ENCODE measurements at regions not wholly inside any gene's neighbourhood (a gene's known extent, or its start where the extent isn't known, plus 50 kb on each side); places are given as distances from the start of the nearest gene placed in this dataset.

GRCh38 chr5:148927307-148927946 is 101.0 kb downstream of the ADRB2 start:
- POLR2A ChIA-PET, result no interaction called here
- Histone ChIP-seq H2AFZ (ENCODE audit: low read length) (no peak overlapping the region), H3K4me2 (ENCODE audit: low read depth, low read length) (no peak overlapping the region), H3K27me3 (ENCODE audit: control insufficient read depth in 1 of 2, insufficient read depth in 2 of 2, low read length in 2 of 2) (no peaks in the 10 kb centered on the region; a peak in 1 of 5 replicates), H3K4me1 (ENCODE audit: insufficient read depth, low read length) (no peaks in the 10 kb centered on the region), H3K9ac (ENCODE audit: insufficient read depth, low read depth, low read length) (no peak overlapping the region), H3K27ac (ENCODE audit: extremely low read length, insufficient read depth, low read length) (no peak overlapping the region), H3K4me3 (replicated peaks in 1 of 3; ENCODE audit: insufficient read depth in 1 of 3, low read depth in 2 of 3, low read length in 3 of 3) (no peak overlapping the region), H4K20me1 (ENCODE audit: insufficient read depth, low read length) (no peaks in the 10 kb centered on the region), H3K9me3 (ENCODE audit: low read length) (no peaks in the 10 kb centered on the region), H3K79me2 (ENCODE audit: insufficient read depth, low read length) (no peaks in the 10 kb centered on the region), H3K36me3 (replicated peaks in 1 of 2; ENCODE audit: control insufficient read depth in 1 of 2, insufficient read depth in 2 of 2, low read length in 2 of 2) (no peaks in the 10 kb centered on the region)
- TF ChIP-seq ZBTB37 (CRISPR knock-in tag; IDR thresholded peaks at IDR 0.05), result no peak
- TF ChIP-seq ZXDC (CRISPR knock-in tag; IDR thresholded peaks at IDR 0.05), result no peak
- no peak for TF ChIP-seq ZNF180 (CRISPR knock-in tag; IDR thresholded peaks at IDR 0.05; ENCODE audit: borderline replicate concordance, low read depth)
- TF ChIP-seq GMEB2 (CRISPR knock-in tag; IDR thresholded peaks at IDR 0.05; ENCODE audit: low read depth), result no peak
- no peak for TF ChIP-seq DNMT3B (CRISPR knock-in tag; conservative IDR thresholded peaks at IDR 0.05)
- no peak for TF ChIP-seq CBX1 (IDR thresholded peaks at IDR 0.05; ENCODE audit: low read depth)
- no peak for TF ChIP-seq MATR3 (CRISPR knock-in tag; IDR thresholded peaks at IDR 0.05)
- ATAC-seq, result no peak
- no peak for DNase-seq (ENCODE audit: low spot score)
- BruUV-seq (replicated peaks), result no TSS peak
- in situ Hi-C loops (cut with HindIII; ENCODE audit: extremely low pct_ligation_motif_present, low pct_unique_long_range_greater_than_20kb) (no loop called here), intact Hi-C loops (cut with micrococcal nuclease; ENCODE audit: unreplicated experiment) (no loop called here)
- no peak for FAIRE-seq
- CTCF ChIA-PET (ENCODE audit: low intra/inter-chr PET ratio, low total read pairs), result no interaction called here
- 12% methylated on average over 3 of the region's 3 CpGs for WGBS (ENCODE audit: low lambda C conversion rate)

Data from HepG2 (cell line).